HG03432 (cell line): ENCODE measurements at regions not wholly inside any gene's neighbourhood (a gene's known extent, or its start where the extent isn't known, plus 50 kb on each side); places are given as distances from the start of the nearest gene placed in this dataset.
"Not testable (repeated sequence)": the region's sequence is repeated elsewhere in the genome, so short reads cannot be mapped to it uniquely, and the experiment has no call there.

Source experiments
- ATAC-seq: cut with Tn5 transposase; IDR thresholded peaks from one replicate; pipeline ENCODE4 v1.9.1; 2021; ENCODE audit warnings: mild to moderate bottlenecking, moderate library complexity; ENCODE audit not compliant: unreplicated experiment

GRCh38 chr20:47982574-47983360 lies 197.5 kb upstream of the SULF2 start:
- ATAC-seq = no peak

- no peak for ATAC-seq
These were observed 195.9 kb upstream of the SULF2 start for GRCh38 chr20:47981222-47981621.

DNA sequence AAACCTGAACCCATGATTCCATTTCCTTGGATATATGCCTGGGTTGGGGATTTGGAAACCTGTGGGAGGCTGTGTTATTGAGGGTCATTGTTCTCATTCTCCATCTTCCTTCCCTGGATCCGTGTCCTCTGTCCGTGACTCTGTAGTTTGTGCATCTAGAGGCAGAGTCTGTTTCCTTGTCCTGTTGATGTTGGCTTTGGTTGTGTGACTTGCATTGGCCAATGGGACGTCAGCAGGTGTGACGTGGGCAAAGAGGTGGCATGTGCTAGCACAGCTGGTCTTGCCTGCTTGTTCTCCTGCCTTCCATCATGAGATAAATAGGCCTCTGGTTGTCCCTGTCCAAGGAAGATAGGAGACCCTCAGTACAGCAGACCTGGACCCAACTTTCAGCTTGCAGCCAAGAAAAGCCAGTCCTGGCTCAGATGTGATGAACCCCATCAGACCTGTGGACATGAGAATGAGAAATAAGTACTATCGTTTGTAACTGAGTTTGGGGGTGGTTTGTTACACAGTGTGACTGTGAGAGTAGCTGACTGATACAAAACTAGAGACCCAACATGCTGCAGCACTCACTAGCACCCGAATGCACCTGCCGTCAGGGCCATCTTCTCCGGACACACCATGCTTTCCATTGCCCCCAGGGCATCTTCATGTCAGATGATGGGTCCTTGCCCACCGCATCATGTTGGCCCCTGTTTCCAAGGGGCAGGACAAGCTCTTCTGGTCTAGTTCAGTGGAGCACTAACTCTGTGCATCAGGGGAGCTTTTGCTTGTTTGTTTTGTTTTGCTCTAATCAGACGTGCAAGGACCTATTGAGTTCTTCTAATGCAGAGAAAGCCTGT lies 195.3 kb upstream of the SULF2 start:
- no peak for ATAC-seq

DNA sequence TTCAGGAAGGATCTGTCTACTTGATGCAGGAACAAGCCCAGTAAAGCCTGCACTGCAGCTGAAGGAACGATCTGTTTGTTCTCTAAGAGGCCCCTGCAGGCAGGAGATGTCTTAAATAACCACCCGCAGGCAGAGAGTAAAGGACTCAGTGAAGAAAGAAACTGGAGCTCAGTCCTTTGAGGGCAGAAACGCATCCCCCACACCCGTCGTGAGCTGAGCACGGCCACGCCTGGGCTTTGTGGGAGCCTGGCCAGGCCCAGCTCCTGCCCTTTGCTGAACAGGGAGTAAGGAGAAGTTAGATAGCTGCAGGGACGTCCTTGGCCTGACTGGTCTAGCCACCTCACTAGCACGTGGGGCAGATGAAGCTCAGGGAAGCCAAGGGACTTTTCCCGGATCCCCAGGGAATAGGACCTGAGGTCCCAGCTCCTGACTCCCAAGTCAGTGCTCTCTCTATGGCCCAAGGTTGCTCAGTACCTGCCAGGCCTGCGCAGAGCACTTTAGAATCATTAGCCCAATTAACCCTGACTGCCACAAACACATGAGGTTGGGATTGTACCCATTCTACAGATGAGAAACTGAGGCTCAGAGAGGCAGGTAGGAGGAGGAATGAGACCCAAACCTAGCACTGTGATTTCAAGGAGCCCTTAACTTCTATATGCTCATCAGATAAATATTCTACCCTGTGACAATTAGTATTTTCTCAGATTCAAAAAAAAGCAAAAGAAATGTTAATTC lies 194.2 kb upstream of the SULF2 start:
- not testable (repeated sequence) for ATAC-seq

DNA sequence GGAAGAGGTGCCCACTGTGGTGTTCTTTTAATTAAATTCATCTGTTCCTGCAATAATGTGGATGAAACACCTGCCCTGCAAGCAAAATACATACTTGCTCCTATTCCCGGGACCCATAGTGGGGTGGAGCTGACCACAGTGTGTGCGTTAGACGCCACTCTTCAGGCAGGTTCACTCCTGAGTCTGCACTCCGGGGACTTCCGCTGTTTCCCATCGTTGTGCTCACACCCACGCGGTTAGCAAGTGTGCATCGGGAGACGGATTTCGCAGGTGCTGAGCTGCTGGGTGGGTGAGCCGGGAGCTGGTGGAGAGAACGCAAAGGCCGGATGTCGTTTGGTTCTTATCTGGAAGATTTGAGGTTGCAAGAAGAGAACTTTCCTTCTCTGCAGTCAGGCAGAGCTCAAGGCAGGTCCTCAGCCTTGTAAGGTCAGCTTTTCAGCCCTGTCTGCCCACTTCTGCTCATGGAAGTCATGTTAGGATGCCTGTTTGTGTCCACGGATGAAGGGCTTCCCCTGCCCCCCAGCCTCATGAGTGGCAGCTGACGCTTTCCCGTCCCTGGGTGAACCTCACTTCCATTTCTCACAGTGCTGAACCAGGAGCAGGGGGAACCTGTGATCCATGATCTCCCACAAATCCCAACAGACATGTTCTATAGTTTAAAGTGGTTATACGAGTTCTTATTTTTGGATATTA lies 193.3 kb upstream of the SULF2 start:
- not testable (repeated sequence) for ATAC-seq

DNA sequence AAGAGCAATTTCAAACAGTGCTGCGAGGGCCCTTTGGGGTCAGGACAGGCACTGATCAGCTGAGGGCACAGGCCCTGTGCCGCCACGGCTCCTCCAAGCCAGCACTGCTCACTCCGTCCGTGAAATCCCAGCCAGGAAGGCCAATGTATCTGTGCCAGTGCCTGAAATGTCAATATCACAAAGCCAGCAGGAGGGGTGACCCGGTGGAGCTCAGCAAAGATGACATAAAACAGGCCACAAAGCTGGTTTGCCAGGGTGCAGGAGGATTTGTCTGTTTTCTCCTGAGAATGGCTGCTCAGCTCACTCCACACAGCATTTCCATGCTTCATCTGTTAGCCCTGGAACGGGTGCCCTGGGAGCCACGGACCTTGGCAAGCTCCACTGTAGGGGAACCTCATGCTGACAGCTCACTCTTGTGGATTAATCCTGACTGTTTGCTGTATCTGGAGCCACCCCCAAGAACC lies 192.5 kb upstream of the SULF2 start:
- not testable (repeated sequence) for ATAC-seq

GRCh38 chr20:47977017-47977788 lies 191.9 kb upstream of the SULF2 start:
- not testable (repeated sequence) for ATAC-seq

GRCh38 chr20:47974234-47974878 lies 189.1 kb upstream of the SULF2 start:
- ATAC-seq = no peak

- no peak for ATAC-seq
These were observed 188.4 kb upstream of the SULF2 start for GRCh38 chr20:47973519-47974233.

DNA sequence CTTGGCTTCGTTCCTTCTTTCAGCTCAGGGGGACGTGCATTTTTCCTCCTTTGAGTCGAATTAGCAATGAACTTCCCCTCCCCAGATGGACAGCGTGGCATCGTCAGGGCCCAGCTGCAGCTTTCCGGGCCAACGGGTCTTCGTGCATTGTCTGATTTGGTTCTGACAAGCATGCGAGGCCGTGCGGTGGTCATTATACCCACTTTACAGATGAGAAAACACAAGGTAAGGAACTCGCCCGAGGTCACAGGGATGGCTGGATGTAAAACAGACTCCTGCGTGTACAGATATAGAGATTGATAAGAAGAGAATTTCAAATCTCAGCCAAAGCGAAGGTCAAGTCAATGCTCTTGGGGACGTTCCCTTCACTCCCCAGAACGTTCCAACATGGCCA lies 187.6 kb upstream of the SULF2 start:
- no peak for ATAC-seq

- ATAC-seq = not testable (repeated sequence)
These were observed 187.1 kb upstream of the SULF2 start for GRCh38 chr20:47972297-47972915.

GRCh38 chr20:47971058-47971791 lies 185.9 kb upstream of the SULF2 start:
- no peak for ATAC-seq

- no peak for ATAC-seq
These were observed 185.1 kb upstream of the SULF2 start for GRCh38 chr20:47970282-47970903.

DNA sequence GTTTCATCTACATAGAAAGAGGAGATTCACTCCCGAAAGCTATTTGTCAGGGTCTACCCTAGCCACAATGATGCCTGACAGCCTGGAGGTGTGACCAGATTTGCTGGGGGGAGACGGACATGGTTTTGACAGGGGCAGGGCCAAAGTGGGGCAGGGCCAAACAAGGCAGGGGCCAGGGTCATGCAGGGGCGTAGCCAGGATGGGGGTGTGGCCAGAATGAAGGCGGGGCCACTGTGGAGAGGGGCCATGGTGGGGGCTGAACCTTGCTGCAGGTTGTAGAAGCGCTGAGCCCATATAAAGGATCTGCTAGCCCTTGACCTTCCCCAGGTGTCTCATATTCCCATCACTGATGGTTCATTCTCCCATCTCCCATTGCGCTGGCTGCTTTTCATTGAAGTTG lies 184.1 kb upstream of the SULF2 start:
- no peak for ATAC-seq

DNA sequence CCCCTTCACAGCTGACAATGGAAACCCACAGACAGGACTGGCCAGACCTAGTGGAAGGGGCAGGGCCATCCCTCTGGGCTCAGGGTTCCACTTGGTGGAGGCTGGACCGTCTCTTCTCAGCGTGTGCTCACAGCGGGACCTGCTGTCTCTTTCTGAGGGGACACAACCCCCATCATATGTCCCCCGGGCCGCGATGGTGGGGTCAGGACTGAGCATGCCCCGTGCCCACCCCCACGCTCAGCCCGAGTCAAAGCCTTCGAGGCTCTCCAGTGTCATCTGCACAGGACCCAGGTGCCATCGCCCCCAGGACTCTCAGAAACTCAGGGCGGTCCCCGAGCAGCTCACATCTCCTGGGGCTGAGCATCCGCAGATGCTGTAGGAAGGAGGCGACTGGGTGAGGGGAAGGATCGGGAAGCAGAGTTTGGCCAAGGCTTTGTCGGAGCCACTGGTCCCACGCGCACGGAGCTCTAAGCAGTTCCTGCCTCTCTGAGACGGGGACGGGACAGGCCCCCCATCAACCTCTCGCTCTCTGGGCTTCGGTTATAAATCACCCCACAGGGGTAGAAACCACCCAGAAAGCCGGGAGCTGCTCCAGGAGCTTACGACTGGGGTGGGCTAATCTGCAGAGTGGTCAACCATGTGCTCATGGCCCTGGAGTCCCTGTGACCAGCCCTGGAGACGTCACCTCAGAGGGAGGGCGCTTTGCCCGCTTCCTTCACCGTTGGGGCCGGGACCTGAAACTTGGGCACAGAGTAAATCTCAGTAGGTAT lies 183.4 kb upstream of the SULF2 start:
- ATAC-seq = no peak

DNA sequence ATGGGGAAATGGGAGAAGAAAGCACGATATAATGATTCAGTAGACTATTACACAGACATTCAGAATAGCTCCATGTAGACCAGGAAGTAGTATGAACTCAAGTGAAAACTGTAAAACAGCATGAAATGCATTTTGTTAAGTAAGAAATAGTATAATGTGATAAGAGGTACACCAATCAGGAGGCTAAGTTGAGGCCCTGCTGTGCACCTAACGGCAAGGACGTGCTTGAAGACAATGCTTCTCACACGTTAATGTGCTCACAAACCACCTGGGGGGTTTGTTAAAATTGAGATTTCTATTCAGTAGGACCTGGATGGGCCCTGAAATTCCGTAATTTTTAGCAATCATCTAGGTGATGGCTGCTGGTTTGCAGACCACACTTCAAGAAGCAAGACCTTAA lies 178.9 kb upstream of the SULF2 start:
- ATAC-seq = no peak
